ENCODE measurements at regions not wholly inside any gene's neighbourhood (a gene's known extent, or its start where the extent isn't known, plus 50 kb on each side); places are given as distances from the start of the nearest gene placed in this dataset.
A peak's percentile ranks its signal among the peaks of the same experiment; 100 is the strongest.

DNA sequence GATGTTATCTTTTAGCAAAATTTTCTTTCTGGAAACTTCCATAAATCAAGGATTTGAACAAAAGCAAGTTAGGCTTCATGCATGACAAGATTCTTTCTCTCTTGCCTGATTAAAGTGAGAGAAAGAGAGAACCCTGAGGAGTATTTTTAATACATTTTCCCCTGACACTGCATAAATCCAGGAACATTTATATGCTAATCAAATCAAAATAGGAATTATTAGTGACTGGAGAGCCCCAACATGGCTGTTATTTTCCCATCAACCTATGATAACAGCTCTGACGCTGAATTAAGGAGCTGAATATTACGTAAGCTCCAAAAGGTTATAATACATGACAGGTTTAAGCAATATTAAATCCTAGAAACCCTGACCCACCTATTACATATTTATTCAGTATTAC is 930.2 kb upstream of the PIK3C3 start:
- Histone ChIP-seq H3K36me3 (ENCODE audit: control insufficient read depth, insufficient read depth, low read length, severe bottlenecking) (no peaks in the 10 kb centered on the region), H3K9ac (ENCODE audit: low read length) (no peak overlapping the region), H3K4me3 (ENCODE audit: low read length) (no peak overlapping the region), H3K9me3 (ENCODE audit: control insufficient read depth, low read length) (no peaks in the 10 kb centered on the region), H3K27me3 (replicated peaks; ENCODE audit: control insufficient read depth, insufficient read depth, low read length) (no peaks in the 10 kb centered on the region), H3K4me1 (ENCODE audit: control insufficient read depth, insufficient read depth, low read length) (no peaks in the 10 kb centered on the region)
- no peak for DNase-seq (ENCODE audit: low read depth)

DNA sequence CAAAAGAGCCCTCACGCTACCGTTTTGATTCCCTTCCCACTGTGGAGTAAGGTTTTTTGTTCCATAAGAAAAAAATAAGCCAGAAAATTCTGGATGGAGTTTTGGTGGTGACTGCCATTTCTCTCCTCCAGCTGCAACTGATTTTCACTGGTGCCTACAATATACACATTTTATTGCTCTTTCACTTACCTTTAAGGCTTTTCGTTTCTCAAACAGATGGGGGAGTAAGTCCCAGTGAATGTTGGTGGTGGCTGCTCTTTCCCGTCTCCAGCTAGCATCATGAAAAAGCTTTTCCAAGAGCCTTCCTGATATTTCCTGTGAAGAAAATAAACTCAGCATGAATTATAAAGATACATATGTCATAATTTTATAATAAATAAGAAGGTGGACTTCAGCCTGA is 932.5 kb upstream of the PIK3C3 start:
- no peak for DNase-seq (ENCODE audit: low read depth)
- Histone ChIP-seq H3K4me1 (ENCODE audit: control insufficient read depth, insufficient read depth, low read length) (no peaks in the 10 kb centered on the region), H3K9me3 (ENCODE audit: control insufficient read depth, low read length) (peaks cover 3% of the 10 kb centered on the region), H3K36me3 (ENCODE audit: control insufficient read depth, insufficient read depth, low read length, severe bottlenecking) (no peaks in the 10 kb centered on the region), H3K4me3 (ENCODE audit: low read length) (no peak overlapping the region), H3K27me3 (replicated peaks; ENCODE audit: control insufficient read depth, insufficient read depth, low read length) (no peaks in the 10 kb centered on the region), H3K9ac (ENCODE audit: low read length) (no peak overlapping the region)

- DNase-seq (ENCODE audit: low read depth), result no peak
- Histone ChIP-seq H3K36me3 (ENCODE audit: control insufficient read depth, insufficient read depth, low read length, severe bottlenecking) (no peaks in the 10 kb centered on the region), H3K9me3 (ENCODE audit: control insufficient read depth, low read length) (peaks cover 3% of the 10 kb centered on the region), H3K27me3 (replicated peaks; ENCODE audit: control insufficient read depth, insufficient read depth, low read length) (no peaks in the 10 kb centered on the region), H3K4me1 (ENCODE audit: control insufficient read depth, insufficient read depth, low read length) (no peaks in the 10 kb centered on the region), H3K9ac (ENCODE audit: low read length) (no peak overlapping the region), H3K4me3 (ENCODE audit: low read length) (no peak overlapping the region)
These were observed 933.9 kb upstream of the PIK3C3 start for GRCh38 chr18:41021089-41021488.

GRCh38 chr18:41012194-41012593 is 942.8 kb upstream of the PIK3C3 start:
- no peaks in the 10 kb centered on the region for H3K4me1 ChIP-seq (ENCODE audit: control insufficient read depth, insufficient read depth, low read length)
- no peak overlapping the region for H3K4me3 ChIP-seq (ENCODE audit: low read length)
- no peaks in the 10 kb centered on the region for H3K9me3 ChIP-seq (ENCODE audit: control insufficient read depth, low read length)
- H3K36me3 ChIP-seq (ENCODE audit: control insufficient read depth, insufficient read depth, low read length, severe bottlenecking), result no peaks in the 10 kb centered on the region
- no peak overlapping the region for H3K9ac ChIP-seq (ENCODE audit: low read length)
- H3K27me3 ChIP-seq (replicated peaks; ENCODE audit: control insufficient read depth, insufficient read depth, low read length), result no peaks in the 10 kb centered on the region
- no peak for DNase-seq (ENCODE audit: low read depth)

- Histone ChIP-seq H3K9ac (ENCODE audit: low read length) (no peak overlapping the region), H3K4me1 (ENCODE audit: control insufficient read depth, insufficient read depth, low read length) (no peaks in the 10 kb centered on the region), H3K4me3 (ENCODE audit: low read length) (no peak overlapping the region), H3K36me3 (ENCODE audit: control insufficient read depth, insufficient read depth, low read length, severe bottlenecking) (no peaks in the 10 kb centered on the region), H3K27me3 (replicated peaks; ENCODE audit: control insufficient read depth, insufficient read depth, low read length) (no peaks in the 10 kb centered on the region), H3K9me3 (ENCODE audit: control insufficient read depth, low read length) (no peaks in the 10 kb centered on the region)
- no peak for DNase-seq (ENCODE audit: low read depth)
These were observed 945.1 kb upstream of the PIK3C3 start for GRCh38 chr18:41009926-41010325.

DNA sequence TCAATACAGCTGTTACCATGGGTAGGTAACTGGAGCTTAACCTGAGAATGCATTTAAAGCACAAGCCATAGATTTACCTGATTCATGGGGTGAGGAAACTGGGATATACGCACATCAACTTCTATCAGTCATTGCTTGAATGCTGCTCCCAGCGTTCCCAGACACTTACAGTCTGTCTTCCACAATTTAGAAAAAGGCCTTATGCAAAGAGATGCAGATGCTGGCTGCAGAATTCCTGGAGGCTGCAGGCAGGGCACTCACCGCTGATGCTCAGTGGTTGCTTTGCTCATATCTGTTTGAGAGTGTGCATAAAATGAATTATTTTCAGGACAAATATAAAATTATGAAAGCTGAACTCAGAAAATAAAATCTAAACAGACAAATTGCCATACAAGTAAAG is 950.7 kb upstream of the PIK3C3 start:
- no peak for DNase-seq (ENCODE audit: low read depth)
- H3K27me3 ChIP-seq (replicated peaks; ENCODE audit: control insufficient read depth, insufficient read depth, low read length), result no peaks in the 10 kb centered on the region
- H3K9me3 ChIP-seq (ENCODE audit: control insufficient read depth, low read length), result no peaks in the 10 kb centered on the region
- H3K9ac ChIP-seq (ENCODE audit: low read length), result no peak overlapping the region
- no peak overlapping the region for H3K4me3 ChIP-seq (ENCODE audit: low read length)
- no peaks in the 10 kb centered on the region for H3K4me1 ChIP-seq (ENCODE audit: control insufficient read depth, insufficient read depth, low read length)
- H3K36me3 ChIP-seq (ENCODE audit: control insufficient read depth, insufficient read depth, low read length, severe bottlenecking), result no peaks in the 10 kb centered on the region

GRCh38 chr18:40995529-40995928 is 959.5 kb upstream of the PIK3C3 start:
- Histone ChIP-seq H3K4me3 (ENCODE audit: low read length) (no peak overlapping the region), H3K4me1 (ENCODE audit: control insufficient read depth, insufficient read depth, low read length) (no peaks in the 10 kb centered on the region), H3K9me3 (ENCODE audit: control insufficient read depth, low read length) (peaks cover 8% of the 10 kb centered on the region), H3K9ac (ENCODE audit: low read length) (no peak overlapping the region), H3K36me3 (ENCODE audit: control insufficient read depth, insufficient read depth, low read length, severe bottlenecking) (no peaks in the 10 kb centered on the region), H3K27me3 (replicated peaks; ENCODE audit: control insufficient read depth, insufficient read depth, low read length) (no peaks in the 10 kb centered on the region)
- DNase-seq (ENCODE audit: low read depth), result no peak

- H3K4me1 ChIP-seq (ENCODE audit: control insufficient read depth, insufficient read depth, low read length), result no peaks in the 10 kb centered on the region
- H3K9ac ChIP-seq (ENCODE audit: low read length), result no peak overlapping the region
- H3K36me3 ChIP-seq (ENCODE audit: control insufficient read depth, insufficient read depth, low read length, severe bottlenecking), result no peaks in the 10 kb centered on the region
- no peak for DNase-seq (ENCODE audit: low read depth)
- H3K27me3 ChIP-seq (replicated peaks; ENCODE audit: control insufficient read depth, insufficient read depth, low read length), result no peaks in the 10 kb centered on the region
- peaks cover 8% of the 10 kb centered on the region for H3K9me3 ChIP-seq (ENCODE audit: control insufficient read depth, low read length)
- no peak overlapping the region for H3K4me3 ChIP-seq (ENCODE audit: low read length)
These were observed 961.7 kb upstream of the PIK3C3 start for GRCh38 chr18:40993363-40993762.

- no peak for DNase-seq (ENCODE audit: low read depth)
- no peaks in the 10 kb centered on the region for H3K9me3 ChIP-seq (ENCODE audit: control insufficient read depth, low read length)
- H3K27me3 ChIP-seq (replicated peaks; ENCODE audit: control insufficient read depth, insufficient read depth, low read length), result no peaks in the 10 kb centered on the region
- no peak overlapping the region for H3K4me3 ChIP-seq (ENCODE audit: low read length)
- no peaks in the 10 kb centered on the region for H3K36me3 ChIP-seq (ENCODE audit: control insufficient read depth, insufficient read depth, low read length, severe bottlenecking)
- no peaks in the 10 kb centered on the region for H3K4me1 ChIP-seq (ENCODE audit: control insufficient read depth, insufficient read depth, low read length)
- no peak overlapping the region for H3K9ac ChIP-seq (ENCODE audit: low read length)
These were observed 967.5 kb upstream of the PIK3C3 start for GRCh38 chr18:40987581-40987980.

- H3K9ac ChIP-seq (ENCODE audit: low read length), result no peak overlapping the region
- no peak for DNase-seq (ENCODE audit: low read depth)
- H3K4me1 ChIP-seq (ENCODE audit: control insufficient read depth, insufficient read depth, low read length), result no peaks in the 10 kb centered on the region
- no peaks in the 10 kb centered on the region for H3K9me3 ChIP-seq (ENCODE audit: control insufficient read depth, low read length)
- H3K4me3 ChIP-seq (ENCODE audit: low read length), result no peak overlapping the region
- no peaks in the 10 kb centered on the region for H3K27me3 ChIP-seq (replicated peaks; ENCODE audit: control insufficient read depth, insufficient read depth, low read length)
- H3K36me3 ChIP-seq (ENCODE audit: control insufficient read depth, insufficient read depth, low read length, severe bottlenecking), result no peaks in the 10 kb centered on the region
These were observed 969.6 kb upstream of the PIK3C3 start for GRCh38 chr18:40985436-40985835.

- Histone ChIP-seq H3K9ac (ENCODE audit: low read length) (no peak overlapping the region), H3K36me3 (ENCODE audit: control insufficient read depth, insufficient read depth, low read length, severe bottlenecking) (no peaks in the 10 kb centered on the region), H3K4me1 (ENCODE audit: control insufficient read depth, insufficient read depth, low read length) (no peaks in the 10 kb centered on the region), H3K9me3 (ENCODE audit: control insufficient read depth, low read length) (no peaks in the 10 kb centered on the region), H3K4me3 (ENCODE audit: low read length) (no peak overlapping the region), H3K27me3 (replicated peaks; ENCODE audit: control insufficient read depth, insufficient read depth, low read length) (no peaks in the 10 kb centered on the region)
- DNase-seq (ENCODE audit: low read depth), result peak; percentile 14
These were observed 970.2 kb upstream of the PIK3C3 start for GRCh38 chr18:40984856-40985255.

- Histone ChIP-seq H3K36me3 (ENCODE audit: control insufficient read depth, insufficient read depth, low read length, severe bottlenecking) (no peaks in the 10 kb centered on the region), H3K27me3 (replicated peaks; ENCODE audit: control insufficient read depth, insufficient read depth, low read length) (no peaks in the 10 kb centered on the region), H3K9me3 (ENCODE audit: control insufficient read depth, low read length) (no peaks in the 10 kb centered on the region), H3K9ac (ENCODE audit: low read length) (no peak overlapping the region), H3K4me1 (ENCODE audit: control insufficient read depth, insufficient read depth, low read length) (no peaks in the 10 kb centered on the region), H3K4me3 (ENCODE audit: low read length) (no peak overlapping the region)
- no peak for DNase-seq (ENCODE audit: low read depth)
These were observed 971.2 kb upstream of the PIK3C3 start for GRCh38 chr18:40983835-40984234.
